H1 (cell line): ENCODE measurements at regions not wholly inside any gene's neighbourhood (a gene's known extent, or its start where the extent isn't known, plus 50 kb on each side); places are given as distances from the start of the nearest gene placed in this dataset.

ENCODE experiments used
- CTCF ChIA-PET: fragments of 300-600 bp; sonication (Branson Sonifier 250); formaldehyde crosslinking; loops from one replicate; lab custom pipeline; 2021; ENCODE audit not compliant: partially characterized antibody; lab: Charles Lee
- POLR2A ChIA-PET: fragments of 300-600 bp; sonication (Branson Sonifier 250); formaldehyde crosslinking; loops from one replicate; lab custom pipeline; 2021; ENCODE audit warnings: inconsistent platforms; ENCODE audit not compliant: partially characterized antibody; lab: Charles Lee
- DNase-seq, 2 experiments: peaks; one replicate each; pipeline versions ENCODE4 v3.0.0 to v3.0.0-alpha.2; 2010 to 2022; ENCODE audit warnings: low spot score in 2 of 2, low read depth in 1 of 2, mixed read lengths in 1 of 2
- FAIRE-seq: peaks from 2 replicates; lab custom pipeline; 2011; peaks lifted over from hg19 to GRCh38; lab: Jason Lieb, UNC
- H2AFZ ChIP-seq: 2 replicates; pipeline ENCODE4 v1.8.1; 2012; ENCODE audit warnings: low read length, inconsistent platforms
- H2AK5ac ChIP-seq: 2 replicates; pipeline ENCODE4 v1.6.1; 2013; ENCODE audit warnings: low read depth, low read length
- H2BK120ac ChIP-seq: replicated peaks from 2 replicates; pipeline ENCODE3; 2013; ENCODE audit warnings: low read depth, low read length, inconsistent platforms
- H2BK12ac ChIP-seq: 2 replicates; pipeline ENCODE4 v1.6.1; 2013; ENCODE audit warnings: low read depth, low read length
- H2BK15ac ChIP-seq: 2 replicates; pipeline ENCODE4 v1.6.1; 2013; ENCODE audit warnings: low read length
- H2BK20ac ChIP-seq: 2 replicates; pipeline ENCODE4 v1.6.1; 2013; ENCODE audit warnings: low read length
- H2BK5ac ChIP-seq: 2 replicates; pipeline ENCODE4 v1.6.1; 2013; ENCODE audit warnings: low read depth, low read length
- H3K14ac ChIP-seq: 2 replicates; pipeline ENCODE4 v1.6.1; 2013; ENCODE audit warnings: inconsistent platforms; ENCODE audit not compliant: insufficient read length
- H3K18ac ChIP-seq: 2 replicates; pipeline ENCODE4 v1.6.1; 2013; ENCODE audit warnings: low read length; ENCODE audit errors: extremely low read depth
- H3K23ac ChIP-seq: 2 replicates; pipeline ENCODE4 v1.6.1; 2013; ENCODE audit warnings: inconsistent platforms; ENCODE audit not compliant: insufficient read length
- H3K23me2 ChIP-seq: 2 replicates; pipeline ENCODE4 v1.6.1; 2013; ENCODE audit warnings: low read depth, low read length
- H3K27ac ChIP-seq: 2 replicates; pipeline ENCODE4 v1.6.1; 2011; ENCODE audit warnings: low read depth, low read length, inconsistent platforms
- H3K27me3 ChIP-seq, 4 experiments: replicated peaks in 1 of 4; 1 replicate in 1 of 4; 2 replicates in 3 of 4; pipeline versions ENCODE4 v1.6.1 to v1.8.1; 2011 to 2013; ENCODE audit warnings: low read length in 3 of 4, mild to moderate bottlenecking in 3 of 4, inconsistent platforms in 2 of 4, mixed read lengths in 2 of 4, moderate library complexity in 1 of 4; ENCODE audit not compliant: control insufficient read depth in 3 of 4, insufficient read depth in 3 of 4; ENCODE audit errors: extremely low read depth in 1 of 4
- H3K36me3 ChIP-seq, 4 experiments: 2 replicates each; pipeline versions ENCODE4 v1.6.1 to v1.8.1; 2011 to 2013; ENCODE audit warnings: mild to moderate bottlenecking in 4 of 4, low read length in 3 of 4, moderate library complexity in 2 of 4, control low read depth in 1 of 4, inconsistent platforms in 1 of 4; ENCODE audit not compliant: insufficient read depth in 4 of 4, control insufficient read depth in 2 of 4
- H3K4ac ChIP-seq: replicated peaks from 2 replicates; pipeline ENCODE3; 2013; ENCODE audit warnings: low read length, low read depth, mixed read lengths, inconsistent platforms; ENCODE audit not compliant: insufficient read length
- H3K4me1 ChIP-seq, 4 experiments: replicated peaks in 1 of 4; 1 replicate in 1 of 4; 2 replicates in 3 of 4; pipeline versions ENCODE4 v1.6.1 to v1.8.1; 2011 to 2013; ENCODE audit warnings: low read length in 3 of 4, inconsistent platforms in 2 of 4, mixed read lengths in 1 of 4; ENCODE audit not compliant: insufficient read depth in 4 of 4, control insufficient read depth in 3 of 4
- H3K4me2 ChIP-seq, 2 experiments: 2 replicates each; pipeline versions ENCODE4 v1.6.1 to v1.8.1; 2011 to 2013; ENCODE audit warnings: low read depth in 2 of 2, low read length in 2 of 2, control low read depth in 1 of 2, inconsistent platforms in 1 of 2, mild to moderate bottlenecking in 1 of 2; ENCODE audit not compliant: insufficient read depth in 1 of 2
- H3K4me3 ChIP-seq, 4 experiments: fragments of 200-600, 300-600 bp in 1 of 4; sonication (generic), shearing (Covaris generic), sonication (Bioruptor Twin) in 1 of 4; 2 replicates each; pipeline versions ENCODE4 v1.5.1 to v1.8.1; 2011 to 2016; ENCODE audit warnings: low read length in 4 of 4, low read depth in 3 of 4, control low read depth in 2 of 4, inconsistent platforms in 2 of 4, mild to moderate bottlenecking in 2 of 4, mixed read lengths in 1 of 4, moderate library complexity in 1 of 4; ENCODE audit not compliant: insufficient read depth in 2 of 4; ENCODE audit errors: extremely low read depth in 1 of 4
- H3K56ac ChIP-seq: replicated peaks from 2 replicates; pipeline ENCODE3; 2013; ENCODE audit warnings: low read depth, mild to moderate bottlenecking, mixed read lengths, low read length, inconsistent platforms; ENCODE audit not compliant: insufficient read length
- H3K79me1 ChIP-seq: 2 replicates; pipeline ENCODE4 v1.6.1; 2013; ENCODE audit warnings: low read depth, low read length, control low read depth
- H3K79me2 ChIP-seq, 2 experiments: 2 replicates each; pipeline versions ENCODE4 v1.6.1 to v1.8.1; 2012 to 2013; ENCODE audit warnings: low read length in 2 of 2, mild to moderate bottlenecking in 2 of 2, inconsistent platforms in 1 of 2; ENCODE audit not compliant: insufficient read depth in 2 of 2, control insufficient read depth in 1 of 2
- H3K9ac ChIP-seq, 4 experiments: replicated peaks in 1 of 4; 1 replicate in 1 of 4; 2 replicates in 3 of 4; pipeline versions ENCODE4 v1.6.1 to v1.8.1; 2011 to 2013; ENCODE audit warnings: low read depth in 3 of 4, low read length in 3 of 4, control low read depth in 2 of 4, mild to moderate bottlenecking in 2 of 4, moderate library complexity in 2 of 4, inconsistent platforms in 1 of 4; ENCODE audit errors: extremely low read depth in 1 of 4
- H3K9me3 ChIP-seq, 2 experiments: 2 replicates each; pipeline versions ENCODE4 v1.6.1 to v1.8.1; 2012 to 2013; ENCODE audit warnings: mild to moderate bottlenecking in 2 of 2, moderate library complexity in 2 of 2, control low read depth in 1 of 2, inconsistent platforms in 1 of 2, low read depth in 1 of 2, low read length in 1 of 2, mixed read lengths in 1 of 2; ENCODE audit not compliant: insufficient read depth in 2 of 2
- H4K20me1 ChIP-seq, 2 experiments: replicated peaks in 1 of 2; 2 replicates each; pipeline versions ENCODE3 to v1.8.1; 2011 to 2013; ENCODE audit warnings: inconsistent platforms in 2 of 2, low read length in 2 of 2, mild to moderate bottlenecking in 1 of 2; ENCODE audit not compliant: insufficient read depth in 2 of 2, control insufficient read depth in 1 of 2
- H4K5ac ChIP-seq: 2 replicates; pipeline ENCODE4 v1.6.1; 2013; ENCODE audit warnings: low read length, low read depth, mixed read lengths, inconsistent platforms; ENCODE audit not compliant: insufficient read length
- H4K8ac ChIP-seq: 2 replicates; pipeline ENCODE4 v1.8.0; 2013; ENCODE audit warnings: mild to moderate bottlenecking, moderate library complexity, low read length, inconsistent platforms; ENCODE audit not compliant: insufficient read depth; ENCODE audit errors: extremely low read depth
- H4K91ac ChIP-seq: replicated peaks from 2 replicates; pipeline ENCODE3; 2013; ENCODE audit warnings: low read length, mixed read lengths, inconsistent platforms; ENCODE audit not compliant: insufficient read length
- ASH2L ChIP-seq: fragments of 200-600, 300-600 bp; sonication (generic); IDR thresholded peaks from one replicate; pipeline ENCODE4 v1.7.1; 2017; ENCODE audit warnings: low read length
- BACH1 ChIP-seq: IDR thresholded peaks from 2 replicates; pipeline ENCODE4 v1.6.1; 2012; ENCODE audit warnings: low read length, improper control_type of control experiment
- CBX5 ChIP-seq: fragments of 300-800, 300-1000 bp; sonication (generic); IDR thresholded peaks from 2 replicates; pipeline ENCODE4 v1.7.1; 2016; ENCODE audit warnings: antibody characterized with exemption, low read length, low read depth
- CREB1 ChIP-seq: IDR thresholded peaks from 2 replicates; pipeline ENCODE4 v1.6.1; 2012; ENCODE audit warnings: inconsistent platforms
- HDAC6 ChIP-seq: IDR thresholded peaks from one replicate; pipeline ENCODE4 v1.7.1; 2012; ENCODE audit warnings: low read depth, mild to moderate bottlenecking, inconsistent platforms, low read length, moderate library complexity
- NANOG ChIP-seq: IDR thresholded peaks from 2 replicates; pipeline ENCODE4 v1.6.1; 2011; ENCODE audit warnings: low read length, low read depth, mild to moderate bottlenecking, inconsistent platforms; ENCODE audit not compliant: insufficient read depth, poor library complexity, severe bottlenecking
- POU5F1 ChIP-seq: IDR thresholded peaks from 2 replicates; pipeline ENCODE4 v1.6.1; 2011; ENCODE audit warnings: low read depth, mild to moderate bottlenecking, low read length, moderate library complexity
- SIN3A ChIP-seq, 2 experiments: IDR thresholded peaks in 1 of 2; conservative IDR thresholded peaks in 1 of 2; 2 replicates each; pipeline ENCODE4 v1.6.1; 2011 to 2012; ENCODE audit warnings: low read length in 2 of 2, improper control_type of control experiment in 1 of 2, low read depth in 1 of 2, mild to moderate bottlenecking in 1 of 2
- WGBS, 2 experiments: shearing (Covaris generic) in 1 of 2; methylation state at CpG; one replicate each; pipeline versions ENCODE4 v1.1.6 to v1.1.7; 2013 to 2015; ENCODE audit warnings: low lambda C conversion rate in 2 of 2, mixed read lengths in 2 of 2, inconsistent platforms in 1 of 2, low coverage in 1 of 2, missing lambda C conversion rate in 1 of 2; ENCODE audit not compliant: insufficient replicate concordance in 2 of 2, insufficient coverage in 1 of 2, insufficient read length in 1 of 2; ENCODE audit errors: extremely low coverage in 1 of 2, missing lambda C conversion rate in 1 of 2; 5-methylcytosine and 5-hydroxymethylcytosine counted together

GRCh38 chr2:181789827-181790448 is 101.6 kb upstream of the ITPRID2 start:
- no peak for TF ChIP-seq NANOG
- TF ChIP-seq BACH1: no peak
- TF ChIP-seq SIN3A (conservative IDR thresholded peaks at IDR 0.05 in 1 of 2, IDR thresholded peaks at IDR 0.05 in 1 of 2; ENCODE audit: low read depth in 1 of 2, low read length in 2 of 2): no peak
- no peak for TF ChIP-seq HDAC6
- TF ChIP-seq ASH2L: no peak
- no peak for TF ChIP-seq CBX5
- TF ChIP-seq POU5F1: no peak
- no peak for TF ChIP-seq CREB1
- Histone ChIP-seq H3K4me1 (no peaks in the 10 kb centered on the region), H3K79me1 (no peaks in the 10 kb centered on the region), H4K5ac (no peak overlapping the region), H3K4me3 (no peak overlapping the region), H2AFZ (no peak overlapping the region), H2BK12ac (no peak overlapping the region), H2BK120ac (no peak overlapping the region), H3K4me2 (no peak overlapping the region), H3K36me3 (no peaks in the 10 kb centered on the region), H2BK15ac (no peak overlapping the region), H3K18ac (no peak overlapping the region), H3K56ac (no peak overlapping the region), H3K4ac (no peak overlapping the region), H3K9ac (no peak overlapping the region), H4K20me1 (no peaks in the 10 kb centered on the region), H4K8ac (no peak overlapping the region), H3K23ac (no peak overlapping the region), H3K79me2 (no peaks in the 10 kb centered on the region), H3K27ac (no peak overlapping the region), H2AK5ac (no peak overlapping the region), H4K91ac (no peak overlapping the region), H2BK20ac (no peak overlapping the region), H3K27me3 (peaks cover 0 to 1% (median 0%) of the 10 kb centered on the region in 4 experiments; a peak in 1 of 7 replicates), H3K14ac (no peak overlapping the region), H3K23me2 (no peaks in the 10 kb centered on the region), H3K9me3 (peaks cover 0 to 3% of the 10 kb centered on the region in 2 experiments; a peak in 2 of 4 replicates), H2BK5ac (no peak overlapping the region)
- DNase-seq: no peak
- no peak for FAIRE-seq
- WGBS, 2 experiments: 89% methylated on average over 4 of the region's 4 CpGs; no CpG with 5 or more reads in 1 of the 2 experiments
- POLR2A ChIA-PET: no interaction called here
- CTCF ChIA-PET: interaction anchor here (0.8 to 2.6 kb wide), 5 partner anchors 10 to 114 kb away, joined by 3 to 7 read pairs (median 3); no protein-coding TSS in a partner anchor
